Heart right ventricle (tissue), 16 donors: ENCODE measurements at regions not wholly inside any gene's neighbourhood (a gene's known extent, or its start where the extent isn't known, plus 50 kb on each side); places are given as distances from the start of the nearest gene placed in this dataset.

Experiments
- ATAC-seq, 8 donors: fragments of 200-7000 bp; cut with Tn5 transposase; one replicate each; pipeline ENCODE4 v1.9.1; 2020; ENCODE audit warnings: mild to moderate bottlenecking in 8 of 8, moderate library complexity in 8 of 8, moderate number of reproducible peaks in 1 of 8
- DNase-seq, 2 donors: peaks; one replicate each; pipeline ENCODE4 v3.0.0-alpha.2; 2020
- H3K27ac ChIP-seq, 10 donors: fragments of 200-600 bp; sonication (generic) in 2 of 10; one replicate each; pipeline versions ENCODE4 v1.5.0 to v1.8.0; 2020 to 2022; ENCODE audit warnings: mild to moderate bottlenecking in 3 of 10
- H3K27me3 ChIP-seq, 7 donors: fragments of 200-600 bp; one replicate each; pipeline ENCODE4 v1.8.0; 2021 to 2022; ENCODE audit warnings: mild to moderate bottlenecking in 2 of 7
- H3K36me3 ChIP-seq, 9 donors: fragments of 200-600 bp; sonication (generic) in 1 of 9; one replicate each; pipeline versions ENCODE4 v1.5.0 to v1.8.0; 2020 to 2022; ENCODE audit warnings: mild to moderate bottlenecking in 2 of 9
- H3K4me1 ChIP-seq, 9 donors: fragments of 200-600 bp; sonication (generic) in 1 of 9; one replicate each; pipeline versions ENCODE4 v1.5.0 to v1.8.0; 2020 to 2022; ENCODE audit warnings: mild to moderate bottlenecking in 4 of 9
- H3K4me3 ChIP-seq, 10 donors: fragments of 200-600 bp; sonication (generic) in 2 of 10; one replicate each; pipeline versions ENCODE4 v1.5.0 to v1.8.0; 2020 to 2022; ENCODE audit warnings: mild to moderate bottlenecking in 7 of 10, moderate library complexity in 2 of 10
- H3K9me3 ChIP-seq, 11 donors: fragments of 200-600 bp in 10 of 11; sonication (generic) in 2 of 11; one replicate each; pipeline versions ENCODE4 v1.5.0 to v1.8.0; 2013 to 2022; ENCODE audit warnings: mild to moderate bottlenecking in 2 of 11, control low read depth in 1 of 11, moderate library complexity in 1 of 11
- CTCF ChIP-seq, 9 donors: fragments of 200-600 bp; sonication (generic) in 2 of 9; IDR thresholded peaks; one replicate each; pipeline versions ENCODE4 v1.5.0 to v1.8.0; 2021 to 2022; ENCODE audit warnings: antibody characterized with exemption in 9 of 9, mild to moderate bottlenecking in 5 of 9, moderate library complexity in 1 of 9
- WGBS, 2 donors: extraction: QIAGEN DNeasy Blood & Tissue Kit; methylation state at CpG; one replicate each; pipeline ENCODE4 v1.1.7; 2013; ENCODE audit warnings: inconsistent platforms in 1 of 2; 5-methylcytosine and 5-hydroxymethylcytosine counted together
- intact Hi-C, 10 donors: fragments of 100-400 bp; cut with DNase I; formaldehyde crosslinking; loops; one replicate each; pipeline versions ENCODE4 v1.11.1 to v1.14.2; 2022
- donor health status: Arrhythmogenic right ventricular cardiomyopathy.
- donor health status: ischemic (EF 13 %, LVEDD 7.1; RV severe dilation, severe dysfunction).
- donor health status: healthy with polysubstance abuse.
- donor health status: DM: no; HTN: yes; CAD: no.
- donor health status: DM: no; HTN: no; CAD: no.
- donor health status: ischemic (EF 25% LVEDD 6.9; RV normal size, moderate dysfunction).
- donor health status: ischemic (EF 25% LVEDD 5.7; RV mildly dilated, moderate dysfunction).
- donor health status: healthy.
- donor health status: DM: yes; HTN: yes; CAD: no.
- donor health status: Ischemic cardiomyopathy.
- donor health status: ischemic (EF 35%, LVEDD 5.7; RV mildly dilated, moderate dysfunction).
- donor health status: nonischemic (EF 11% LVEDD 7.7; RV severe dilation, severe dysfunction).
- donor health status: DM: yes; HTN: yes; CAD: no.
- donor health status: PGD.
- donor health status: ischemic (EF 29% LVEDD 5.4; RV normal size, mild dysfunction).
- donor health status: nonischemic (EF 23%, LVEDD 6.1; RV moderate dilation, normal function).

GRCh38 chr9:105908069-105908468 lies 213.7 kb downstream of the TMEM38B start:
- TF ChIP-seq CTCF (IDR thresholded peaks at IDR 0.05): no peak
- H3K4me3 ChIP-seq: no peak overlapping the region
- H3K27me3 ChIP-seq: no peaks in the 10 kb centered on the region
- H3K27ac ChIP-seq: no peak overlapping the region
- 92 to 93% methylated on average over 2 of the region's 2 CpGs for WGBS, 2 donors
- ATAC-seq (no peak), DNase-seq (no peak)
- intact Hi-C loops: loop anchor here in 3 of 10 donors (10.0 kb wide), 2 partner anchors 957 to 1267 kb away; partner anchors contain the start of gene ZNF462 (in 1 of the 3)
- no peaks in the 10 kb centered on the region for H3K36me3 ChIP-seq
- H3K9me3 ChIP-seq: no peaks in the 10 kb centered on the region
- H3K4me1 ChIP-seq: peaks cover 0 to 14% (median 0%) of the 10 kb centered on the region in 9 donors

- Histone ChIP-seq H3K4me1 (peaks cover 0 to 14% (median 0%) of the 10 kb centered on the region in 9 donors), H3K27me3 (no peaks in the 10 kb centered on the region), H3K36me3 (no peaks in the 10 kb centered on the region), H3K4me3 (no peak overlapping the region), H3K9me3 (no peaks in the 10 kb centered on the region), H3K27ac (no peak overlapping the region)
- intact Hi-C loops: loop anchor here in 1 of 10 donors (10.0 kb wide), 1 partner anchor 953 kb away; the partner anchor contains the start of gene ZNF462
- no peak for ATAC-seq
- TF ChIP-seq CTCF (IDR thresholded peaks at IDR 0.05): no peak
- 55 to 60% methylated on average over 5 of the region's 5 CpGs for WGBS, 2 donors
- DNase-seq: no peak
Observed at GRCh38 chr9:105911104-105911911, 217.0 kb downstream of the TMEM38B start.

- Histone ChIP-seq H3K9me3 (no peaks in the 10 kb centered on the region), H3K36me3 (no peaks in the 10 kb centered on the region), H3K27me3 (no peaks in the 10 kb centered on the region), H3K4me3 (no peak overlapping the region), H3K4me1 (peaks cover 0 to 14% (median 0%) of the 10 kb centered on the region in 9 donors), H3K27ac (no peak overlapping the region)
- DNase-seq (no peak), ATAC-seq (no peak)
- TF ChIP-seq CTCF (IDR thresholded peaks at IDR 0.05): no peak
- intact Hi-C loops: loop anchor here in 1 of 10 donors (10.0 kb wide), 1 partner anchor 952 kb away; the partner anchor contains the start of gene ZNF462
- WGBS, 2 donors: 65 to 82% methylated on average over 1 of the region's 1 CpG
Observed at GRCh38 chr9:105912157-105912862, 218.0 kb downstream of the TMEM38B start.

- DNase-seq (no peak), ATAC-seq (no peak)
- peaks cover 0 to 14% (median 0%) of the 10 kb centered on the region in 9 donors for H3K4me1 ChIP-seq
- H3K4me3 ChIP-seq: no peak overlapping the region
- intact Hi-C loops: loop anchor here in 1 of 10 donors (10.0 kb wide), 1 partner anchor 952 kb away; the partner anchor contains the start of gene ZNF462
- TF ChIP-seq CTCF (IDR thresholded peaks at IDR 0.05): no peak
- H3K9me3 ChIP-seq: no peaks in the 10 kb centered on the region
- H3K36me3 ChIP-seq: no peaks in the 10 kb centered on the region
- 80 to 84% methylated on average over 8 of the region's 8 CpGs for WGBS, 2 donors
- no peaks in the 10 kb centered on the region for H3K27me3 ChIP-seq
- H3K27ac ChIP-seq: no peak overlapping the region
Observed at GRCh38 chr9:105912863-105913516, 218.6 kb downstream of the TMEM38B start.
